ENCODE measurements at regions not wholly inside any gene's neighbourhood (a gene's known extent, or its start where the extent isn't known, plus 50 kb on each side); places are given as distances from the start of the nearest gene placed in this dataset.

GRCh38 chr22:48153726-48154125 is 1391.3 kb downstream of the TBC1D22A start:
- no peak overlapping the region for H3K4me3 ChIP-seq
- no peaks in the 10 kb centered on the region for H3K9me3 ChIP-seq (replicated peaks in 1 of 11)

GRCh38 chr22:48152916-48153315 is 1390.5 kb downstream of the TBC1D22A start:
- Histone ChIP-seq H3K27me3 (no peaks in the 10 kb centered on the region), H3K9ac (no peak overlapping the region), H3K4me2 (no peak overlapping the region), H3K27ac (no peak overlapping the region), H3K4me1 (peaks cover 0 to 6% (median 1%) of the 10 kb centered on the region in 10 experiments; a peak in 11 of 20 replicates), H3K9me3 (replicated peaks in 1 of 11) (no peaks in the 10 kb centered on the region), H4K20me1 (peaks cover 0 to 3% (median 0%) of the 10 kb centered on the region in 11 experiments; a peak in 1 of 22 replicates), H3K36me3 (no peaks in the 10 kb centered on the region), H3K4me3 (no peak overlapping the region)
- TF ChIP-seq Cebpa-rat (IDR thresholded peaks at IDR 0.05): no peak

More at GRCh38 chr22:48153726-48154125, 1391.3 kb downstream of the TBC1D22A start:
- Histone ChIP-seq H3K27ac (no peak overlapping the region), H4K20me1 (no peaks in the 10 kb centered on the region), H3K4me2 (no peak overlapping the region), H3K27me3 (no peaks in the 10 kb centered on the region), H3K9ac (no peak overlapping the region), H3K36me3 (no peaks in the 10 kb centered on the region), H3K4me1 (peaks cover 0 to 14% (median 5%) of the 10 kb centered on the region in 10 experiments; a peak in 11 of 20 replicates)
- TF ChIP-seq Cebpa-rat (IDR thresholded peaks at IDR 0.05): no peak

- TF ChIP-seq Cebpa-rat (IDR thresholded peaks at IDR 0.05): no peak
- H3K4me1 ChIP-seq: no peaks in the 10 kb centered on the region
- no peak overlapping the region for H3K4me2 ChIP-seq
- H3K27me3 ChIP-seq: no peaks in the 10 kb centered on the region
- no peaks in the 10 kb centered on the region for H3K9me3 ChIP-seq (replicated peaks in 1 of 11)
- H3K27ac ChIP-seq: no peak overlapping the region
- no peak overlapping the region for H3K9ac ChIP-seq
- H3K36me3 ChIP-seq: no peaks in the 10 kb centered on the region
- no peak overlapping the region for H3K4me3 ChIP-seq
- H4K20me1 ChIP-seq: peaks cover 0 to 7% (median 0%) of the 10 kb centered on the region in 11 experiments; a peak in 2 of 22 replicates
Observed at GRCh38 chr22:48152164-48152775, 1389.8 kb downstream of the TBC1D22A start.

- Histone ChIP-seq H3K4me1 (peaks cover 0 to 1% (median 0%) of the 10 kb centered on the region in 10 experiments; a peak in 6 of 20 replicates), H3K27ac (no peak overlapping the region), H3K9ac (no peak overlapping the region), H3K4me2 (no peak overlapping the region), H3K4me3 (no peak overlapping the region), H3K27me3 (no peaks in the 10 kb centered on the region), H3K36me3 (no peaks in the 10 kb centered on the region), H4K20me1 (peaks cover 0 to 7% (median 0%) of the 10 kb centered on the region in 11 experiments; a peak in 2 of 22 replicates), H3K9me3 (replicated peaks in 1 of 11) (no peaks in the 10 kb centered on the region)
- no peak for TF ChIP-seq Cebpa-rat (IDR thresholded peaks at IDR 0.05)
Observed at GRCh38 chr22:48151641-48152040, 1389.2 kb downstream of the TBC1D22A start.

GRCh38 chr22:48147831-48148230 is 1385.4 kb downstream of the TBC1D22A start:
- Histone ChIP-seq H3K4me2 (no peak overlapping the region), H3K4me1 (peaks cover 0 to 15% (median 9%) of the 10 kb centered on the region in 10 experiments; a peak in 9 of 20 replicates), H3K9me3 (replicated peaks in 1 of 11) (no peaks in the 10 kb centered on the region), H3K27ac (no peak overlapping the region), H3K36me3 (no peaks in the 10 kb centered on the region), H3K27me3 (no peaks in the 10 kb centered on the region), H3K9ac (no peak overlapping the region), H3K4me3 (no peak overlapping the region), H4K20me1 (peaks cover 0 to 7% (median 0%) of the 10 kb centered on the region in 11 experiments; a peak in 3 of 22 replicates)
- no peak for TF ChIP-seq Cebpa-rat (IDR thresholded peaks at IDR 0.05)

- H3K36me3 ChIP-seq: no peaks in the 10 kb centered on the region
- H3K9me3 ChIP-seq (replicated peaks in 1 of 11): no peaks in the 10 kb centered on the region
- peaks cover 0 to 7% (median 0%) of the 10 kb centered on the region in 11 experiments; a peak in 3 of 22 replicates for H4K20me1 ChIP-seq
- no peak overlapping the region for H3K9ac ChIP-seq
- H3K4me3 ChIP-seq: no peak overlapping the region
- TF ChIP-seq Cebpa-rat (IDR thresholded peaks at IDR 0.05): no peak
- H3K27me3 ChIP-seq: no peaks in the 10 kb centered on the region
- H3K27ac ChIP-seq: no peak overlapping the region
- H3K4me1 ChIP-seq: peaks cover 0 to 15% (median 9%) of the 10 kb centered on the region in 10 experiments; a peak in 9 of 20 replicates
- H3K4me2 ChIP-seq: no peak overlapping the region
Observed at GRCh38 chr22:48147404-48147803, 1385.0 kb downstream of the TBC1D22A start.

GRCh38 chr22:48146426-48146825 is 1384.0 kb downstream of the TBC1D22A start:
- TF ChIP-seq Cebpa-rat (IDR thresholded peaks at IDR 0.05): no peak
- Histone ChIP-seq H3K4me2 (peak overlapping the region in 6 of 11 experiments; percentile 24 to 44 (median 36); a peak in 7 of 22 replicates), H3K9me3 (replicated peaks in 1 of 11) (no peaks in the 10 kb centered on the region), H3K36me3 (no peaks in the 10 kb centered on the region), H4K20me1 (peaks cover 0 to 10% (median 0%) of the 10 kb centered on the region in 11 experiments; a peak in 3 of 22 replicates), H3K27ac (no peak overlapping the region), H3K4me1 (peaks cover 0 to 15% (median 9%) of the 10 kb centered on the region in 10 experiments; a peak in 9 of 20 replicates), H3K27me3 (no peaks in the 10 kb centered on the region), H3K9ac (no peak overlapping the region), H3K4me3 (no peak overlapping the region)

GRCh38 chr22:48145738-48146137 is 1383.3 kb downstream of the TBC1D22A start:
- no peak for TF ChIP-seq Cebpa-rat (IDR thresholded peaks at IDR 0.05)
- H3K27me3 ChIP-seq: no peaks in the 10 kb centered on the region
- no peak overlapping the region for H3K4me3 ChIP-seq
- peak overlapping the region in 5 of 11 experiments; percentile 24 to 37 (median 36); a peak in 6 of 22 replicates for H3K4me2 ChIP-seq
- no peak overlapping the region for H3K9ac ChIP-seq
- no peaks in the 10 kb centered on the region for H3K9me3 ChIP-seq (replicated peaks in 1 of 11)
- H3K27ac ChIP-seq: no peak overlapping the region
- H3K36me3 ChIP-seq: no peaks in the 10 kb centered on the region
- peaks cover 0 to 16% (median 0%) of the 10 kb centered on the region in 11 experiments; a peak in 3 of 22 replicates for H4K20me1 ChIP-seq
- peaks cover 0 to 15% (median 9%) of the 10 kb centered on the region in 10 experiments; a peak in 9 of 20 replicates for H3K4me1 ChIP-seq

GRCh38 chr22:48144318-48144717 is 1381.9 kb downstream of the TBC1D22A start:
- Histone ChIP-seq H3K4me2 (no peak overlapping the region), H4K20me1 (peaks cover 0 to 16% (median 0%) of the 10 kb centered on the region in 11 experiments; a peak in 3 of 22 replicates), H3K9me3 (replicated peaks in 1 of 11) (no peaks in the 10 kb centered on the region), H3K27me3 (no peaks in the 10 kb centered on the region), H3K4me1 (peaks cover 0 to 17% (median 10%) of the 10 kb centered on the region in 10 experiments; a peak in 9 of 20 replicates), H3K9ac (no peak overlapping the region), H3K27ac (no peak overlapping the region), H3K4me3 (no peak overlapping the region), H3K36me3 (no peaks in the 10 kb centered on the region)
- TF ChIP-seq Cebpa-rat (IDR thresholded peaks at IDR 0.05): no peak
